ENCODE measurements at regions not wholly inside any gene's neighbourhood (a gene's known extent, or its start where the extent isn't known, plus 50 kb on each side); places are given as distances from the start of the nearest gene placed in this dataset.

DNA sequence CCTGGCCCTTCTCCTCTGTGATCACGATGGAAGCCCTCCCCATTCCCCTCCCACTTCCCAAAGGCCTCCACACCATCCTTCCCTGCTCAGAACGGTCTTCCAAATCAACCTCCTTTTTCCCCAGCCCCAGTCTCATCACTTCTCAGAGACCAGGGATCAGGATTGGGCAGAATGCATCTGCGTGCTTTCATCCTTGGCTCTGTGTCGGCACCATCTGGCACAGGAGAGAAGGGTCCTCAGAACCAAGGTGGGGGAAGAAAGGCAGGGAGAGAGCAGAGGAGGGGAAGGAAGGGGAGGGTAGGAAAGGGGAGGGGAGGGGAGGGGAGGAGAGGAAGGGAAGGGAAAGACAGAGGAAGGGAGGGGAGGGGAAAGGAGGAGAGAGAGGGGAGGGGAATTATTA lies 52.4 kb upstream of the FICD start:
- TF ChIP-seq, protein P1, sequence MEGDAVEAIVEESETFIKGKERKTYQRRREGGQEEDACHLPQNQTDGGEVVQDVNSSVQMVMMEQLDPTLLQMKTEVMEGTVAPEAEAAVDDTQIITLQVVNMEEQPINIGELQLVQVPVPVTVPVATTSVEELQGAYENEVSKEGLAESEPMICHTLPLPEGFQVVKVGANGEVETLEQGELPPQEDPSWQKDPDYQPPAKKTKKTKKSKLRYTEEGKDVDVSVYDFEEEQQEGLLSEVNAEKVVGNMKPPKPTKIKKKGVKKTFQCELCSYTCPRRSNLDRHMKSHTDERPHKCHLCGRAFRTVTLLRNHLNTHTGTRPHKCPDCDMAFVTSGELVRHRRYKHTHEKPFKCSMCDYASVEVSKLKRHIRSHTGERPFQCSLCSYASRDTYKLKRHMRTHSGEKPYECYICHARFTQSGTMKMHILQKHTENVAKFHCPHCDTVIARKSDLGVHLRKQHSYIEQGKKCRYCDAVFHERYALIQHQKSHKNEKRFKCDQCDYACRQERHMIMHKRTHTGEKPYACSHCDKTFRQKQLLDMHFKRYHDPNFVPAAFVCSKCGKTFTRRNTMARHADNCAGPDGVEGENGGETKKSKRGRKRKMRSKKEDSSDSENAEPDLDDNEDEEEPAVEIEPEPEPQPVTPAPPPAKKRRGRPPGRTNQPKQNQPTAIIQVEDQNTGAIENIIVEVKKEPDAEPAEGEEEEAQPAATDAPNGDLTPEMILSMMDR (conservative IDR thresholded peaks at IDR 0.05; ENCODE audit: low read depth, low read length): no peak
- H3K4me3 ChIP-seq (ENCODE audit: low read length): no peak overlapping the region
- no peak for DNase-seq (ENCODE audit: low read depth)

DNA sequence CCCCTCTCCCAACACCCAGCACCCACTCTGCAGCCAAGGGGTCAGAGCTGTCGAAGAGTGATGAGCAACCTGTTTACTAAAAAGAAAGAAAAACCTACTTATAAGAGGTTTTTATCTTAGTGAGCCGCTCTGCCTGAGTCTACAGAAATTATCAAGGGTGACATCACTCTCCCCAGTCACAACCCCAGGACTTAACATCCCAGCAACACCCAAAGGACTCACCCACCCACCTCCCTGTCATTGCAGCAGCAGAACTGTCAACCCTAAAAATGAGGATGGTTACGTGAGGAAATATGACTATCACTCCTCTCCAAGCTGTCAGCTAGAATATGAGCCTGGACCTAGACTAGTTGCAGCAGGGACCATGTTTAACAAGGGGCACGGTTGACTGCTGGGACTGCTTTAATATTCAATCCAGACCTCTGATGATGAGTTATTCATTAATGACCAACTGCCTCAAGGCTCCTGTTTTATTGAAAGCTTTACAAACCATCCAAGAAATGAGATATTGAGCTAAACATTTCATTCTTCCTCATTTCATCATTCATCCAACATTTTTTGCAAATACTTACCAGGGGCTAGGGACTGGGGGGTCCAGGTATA lies 53.9 kb upstream of the FICD start:
- TF ChIP-seq, protein P1 (conservative IDR thresholded peaks at IDR 0.05; ENCODE audit: low read depth, low read length): no peak
- H3K4me3 ChIP-seq (ENCODE audit: low read length): no peak overlapping the region
- DNase-seq (ENCODE audit: low read depth): no peak

DNA sequence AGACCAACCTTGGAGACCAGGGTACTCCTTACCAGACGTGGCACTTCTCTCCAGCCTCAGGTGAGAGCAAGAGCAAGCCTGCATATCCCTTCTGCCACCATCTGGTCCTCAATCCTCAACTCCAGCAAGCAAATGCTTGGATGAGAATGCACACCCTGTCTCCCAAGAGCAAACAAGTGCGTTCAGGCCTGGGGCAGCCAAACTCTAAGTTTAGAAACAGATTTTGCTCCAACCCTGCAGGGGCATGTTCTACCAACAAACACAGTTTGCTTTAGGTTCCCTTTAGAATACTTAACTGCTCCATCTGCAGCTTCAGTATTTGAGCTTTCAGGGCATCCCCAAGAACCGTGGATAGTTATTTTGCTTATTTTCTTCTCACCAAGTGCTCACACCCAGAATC lies 55.9 kb upstream of the FICD start:
- DNase-seq (ENCODE audit: low read depth): no peak

DNA sequence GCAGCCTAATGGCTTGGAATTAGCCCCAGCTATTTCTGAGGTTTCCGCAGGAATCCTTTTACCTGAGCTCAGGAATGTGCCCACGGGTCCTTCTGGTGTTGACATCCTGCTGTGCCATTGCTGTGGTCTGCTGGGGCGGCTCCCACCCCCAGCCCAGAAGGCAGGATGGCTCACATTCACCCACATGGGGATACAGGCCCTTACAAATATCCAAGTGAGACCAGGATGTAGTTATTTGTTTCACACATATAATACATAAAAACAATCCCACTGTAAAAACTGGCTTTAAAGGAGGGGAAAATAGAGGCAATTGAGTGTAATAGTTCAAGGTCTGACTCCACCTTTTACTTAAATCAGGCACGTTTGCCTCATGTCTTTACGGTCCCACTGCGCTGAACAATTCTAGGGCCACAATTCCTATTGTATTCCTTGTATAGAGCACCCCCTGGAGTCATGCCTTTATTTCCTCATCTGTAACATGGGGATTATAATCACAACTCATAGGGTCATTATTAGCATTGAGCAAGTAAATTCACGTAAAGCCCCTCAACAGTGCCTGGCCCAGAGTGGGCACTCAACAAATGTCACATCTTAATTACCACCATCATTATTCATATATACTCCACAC lies 57.2 kb upstream of the FICD start:
- H3K4me3 ChIP-seq (ENCODE audit: low read length): no peak overlapping the region
- TF ChIP-seq, protein P1 (conservative IDR thresholded peaks at IDR 0.05; ENCODE audit: low read depth, low read length): no peak
- DNase-seq (ENCODE audit: low read depth): no peak

More for the DNA sequence above, 55.9 kb upstream of the FICD start:
- TF ChIP-seq, protein P1 (conservative IDR thresholded peaks at IDR 0.05; ENCODE audit: low read depth, low read length): no peak
- no peak overlapping the region for H3K4me3 ChIP-seq (ENCODE audit: low read length)

DNA sequence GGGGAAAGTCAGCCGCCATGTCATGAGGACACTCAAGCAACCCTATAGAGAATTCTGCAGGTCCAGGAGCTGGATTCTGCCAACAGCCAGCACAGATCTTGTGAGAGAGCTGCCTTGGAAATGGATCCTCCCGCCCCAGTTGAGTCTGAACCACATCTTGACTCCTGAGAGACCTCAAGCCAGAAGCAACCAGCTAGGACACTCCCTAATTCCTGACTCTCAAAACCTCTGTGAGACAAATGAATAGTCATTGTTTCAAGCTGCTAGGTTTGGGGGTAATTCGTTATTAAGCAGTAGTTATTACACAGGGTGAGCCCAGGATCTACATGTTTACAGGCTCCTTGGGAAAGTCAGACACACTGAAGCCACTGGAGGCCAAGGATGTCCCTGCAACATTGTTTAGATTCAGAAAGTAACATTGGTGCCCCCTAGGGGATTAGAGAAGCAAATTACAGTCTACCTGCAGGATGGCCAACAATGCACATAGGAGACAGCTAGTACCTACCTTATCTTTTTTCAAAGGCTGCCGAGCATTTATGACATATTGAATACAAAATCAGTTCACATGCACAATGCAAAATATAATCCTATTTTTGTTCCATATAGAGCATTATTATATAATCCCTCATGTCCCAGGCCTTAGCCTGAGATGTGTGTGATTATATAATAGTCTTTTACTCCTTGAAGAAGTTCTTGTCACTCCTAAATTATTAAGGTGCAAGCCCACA lies 57.9 kb upstream of the FICD start:
- TF ChIP-seq, protein P1 (conservative IDR thresholded peaks at IDR 0.05; ENCODE audit: low read depth, low read length): peak; percentile 71
- no peak overlapping the region for H3K4me3 ChIP-seq (ENCODE audit: low read length)
- DNase-seq (ENCODE audit: low read depth): peak; percentile 6

DNA sequence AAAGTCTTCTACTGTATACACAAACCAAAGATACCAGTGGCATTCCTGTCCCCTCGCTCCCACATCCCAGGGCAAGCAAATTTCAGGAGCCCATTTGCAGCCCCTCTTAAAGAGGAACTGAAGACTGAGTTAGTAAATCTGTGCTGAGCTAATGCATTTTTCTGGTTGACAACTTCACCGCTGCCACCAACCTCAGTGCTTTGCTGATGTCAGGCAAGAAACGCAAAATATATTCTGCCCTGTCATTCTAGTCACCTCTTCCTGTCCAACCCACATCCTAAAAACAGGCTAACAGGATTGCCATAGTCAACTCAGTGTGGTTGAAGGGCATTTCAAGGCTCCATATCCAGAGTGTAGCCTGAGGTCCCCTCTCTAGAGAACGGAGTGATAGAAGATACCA lies 59.4 kb upstream of the FICD start:
- TF ChIP-seq, protein P1 (conservative IDR thresholded peaks at IDR 0.05; ENCODE audit: low read depth, low read length): no peak
- DNase-seq (ENCODE audit: low read depth): no peak

More for the DNA sequence above, 59.4 kb upstream of the FICD start:
- H3K4me3 ChIP-seq (ENCODE audit: low read length): no peak overlapping the region
